NCI-H446 (cell line): ENCODE measurements at regions not wholly inside any gene's neighbourhood (a gene's known extent, or its start where the extent isn't known, plus 50 kb on each side); places are given as distances from the start of the nearest gene placed in this dataset.

Experiments
- DNase-seq, 2 experiments: peaks; one replicate each; lab custom pipeline; 2025; lab: John Stamatoyannopoulos, UW

GRCh38 chr12:67797185-67797741 lies 148.7 kb downstream of the DYRK2 start:
- peak in 1 of 2 experiments; percentile 63 for DNase-seq

- no peak for DNase-seq
These were observed 149.2 kb downstream of the DYRK2 start for GRCh38 chr12:67797753-67798152.

GRCh38 chr12:67798768-67799167 lies 150.2 kb downstream of the DYRK2 start:
- DNase-seq = no peak

GRCh38 chr12:67802731-67803130 lies 154.2 kb downstream of the DYRK2 start:
- no peak for DNase-seq

GRCh38 chr12:67803278-67803993 lies 154.9 kb downstream of the DYRK2 start:
- no peak for DNase-seq

GRCh38 chr12:67804168-67804567 lies 155.6 kb downstream of the DYRK2 start:
- no peak for DNase-seq

- no peak for DNase-seq
These were observed 159.3 kb downstream of the DYRK2 start for GRCh38 chr12:67807814-67808213.

GRCh38 chr12:67810166-67810565 lies 161.6 kb downstream of the DYRK2 start:
- DNase-seq = no peak

- no peak for DNase-seq
These were observed 163.2 kb downstream of the DYRK2 start for GRCh38 chr12:67811437-67812361.

- DNase-seq = peak in 1 of 2 experiments; percentile 27
These were observed 164.9 kb downstream of the DYRK2 start for GRCh38 chr12:67813456-67813904.

GRCh38 chr12:67816269-67816668 lies 167.7 kb downstream of the DYRK2 start:
- DNase-seq = no peak

GRCh38 chr12:67818459-67818903 lies 169.9 kb downstream of the DYRK2 start:
- DNase-seq = no peak

GRCh38 chr12:67819902-67820301 lies 169.3 kb upstream of the IFNG-AS1 start:
- DNase-seq = no peak

GRCh38 chr12:67820694-67821093 lies 168.6 kb upstream of the IFNG-AS1 start:
- DNase-seq = no peak

GRCh38 chr12:67822826-67823225 lies 166.4 kb upstream of the IFNG-AS1 start:
- no peak for DNase-seq

GRCh38 chr12:67826148-67826547 lies 163.1 kb upstream of the IFNG-AS1 start:
- no peak for DNase-seq

- no peak for DNase-seq
These were observed 162.1 kb upstream of the IFNG-AS1 start for GRCh38 chr12:67826946-67827720.

GRCh38 chr12:67827820-67828383 lies 161.3 kb upstream of the IFNG-AS1 start:
- no peak for DNase-seq

GRCh38 chr12:67829896-67830295 lies 159.4 kb upstream of the IFNG-AS1 start:
- no peak for DNase-seq

GRCh38 chr12:67832155-67832554 lies 157.1 kb upstream of the IFNG-AS1 start:
- DNase-seq = no peak

- no peak for DNase-seq
These were observed 155.6 kb upstream of the IFNG-AS1 start for GRCh38 chr12:67833602-67834001.
